Lung (tissue), 11 donors: ENCODE measurements at regions not wholly inside any gene's neighbourhood (a gene's known extent, or its start where the extent isn't known, plus 50 kb on each side); places are given as distances from the start of the nearest gene placed in this dataset.
"Not testable (repeated sequence)": the region's sequence is repeated elsewhere in the genome, so short reads cannot be mapped to it uniquely, and the experiment has no call there.

Source experiments
- ATAC-seq: fragments of 200-7000 bp; cut with Tn5 transposase; one replicate; pipeline ENCODE4 v1.9.1; 2020; ENCODE audit warnings: moderate number of reproducible peaks; ENCODE audit not compliant: insufficient read depth, low FRiP score
- DNase-seq, 3 donors: peaks; one replicate each; pipeline ENCODE4 v3.0.0-alpha.2; 2013 to 2017
- H3K27ac ChIP-seq, 2 donors: one replicate each; pipeline ENCODE4 v1.5.1; 2013; ENCODE audit warnings: mild to moderate bottlenecking in 2 of 2, moderate library complexity in 2 of 2, control low read depth in 1 of 2, inconsistent platforms in 1 of 2, low read depth in 1 of 2, low read length in 1 of 2
- H3K27me3 ChIP-seq, 3 donors: one replicate each; pipeline ENCODE4 v1.5.1; 2013; ENCODE audit warnings: low read length in 2 of 3; ENCODE audit not compliant: control insufficient read depth in 3 of 3, insufficient read depth in 3 of 3
- H3K36me3 ChIP-seq, 4 donors: one replicate each; pipeline ENCODE4 v1.5.1; 2013; ENCODE audit warnings: low read length in 4 of 4, mild to moderate bottlenecking in 1 of 4, moderate library complexity in 1 of 4; ENCODE audit not compliant: control insufficient read depth in 4 of 4, insufficient read depth in 4 of 4
- H3K4me1 ChIP-seq, 5 donors: one replicate each; pipeline ENCODE4 v1.5.1; 2013; ENCODE audit warnings: low read length in 5 of 5, mild to moderate bottlenecking in 2 of 5, moderate library complexity in 1 of 5; ENCODE audit not compliant: control insufficient read depth in 5 of 5, insufficient read depth in 5 of 5
- H3K4me3 ChIP-seq: one replicate; pipeline ENCODE4 v1.5.1; 2013; ENCODE audit warnings: mild to moderate bottlenecking, control low read depth, moderate library complexity
- H3K9ac ChIP-seq, 2 donors: one replicate each; pipeline ENCODE4 v1.5.1; 2013; ENCODE audit warnings: low read length in 2 of 2, control low read depth in 1 of 2; ENCODE audit not compliant: insufficient read depth in 1 of 2
- H3K9me3 ChIP-seq, 4 donors: one replicate each; pipeline ENCODE4 v1.5.1; 2013; ENCODE audit warnings: low read length in 3 of 4, mild to moderate bottlenecking in 1 of 4, moderate library complexity in 1 of 4; ENCODE audit not compliant: control insufficient read depth in 4 of 4, insufficient read depth in 3 of 4
- CTCF ChIP-seq: IDR thresholded peaks from 2 replicates; pipeline ENCODE4 v1.5.1; 2012; ENCODE audit warnings: mild to moderate bottlenecking; ENCODE audit errors: control extremely low read depth, extremely low read depth
- WGBS, 2 donors: extraction: QIAGEN DNeasy Blood & Tissue Kit; methylation state at CpG; one replicate each; pipeline ENCODE4 v1.1.7; 2013; 5-methylcytosine and 5-hydroxymethylcytosine counted together
- donor health status: control.
- donor health status: control.
- donor health status: Bipolar disorder and iron deficiency.
- donor health status: healthy.
- donor health status: DM: yes; HTN: yes; CAD: no.

GRCh38 chr3:25184641-25185250 is 243.3 kb upstream of the RARB start:
- peaks cover 0 to 15% (median 0%) of the 10 kb centered on the region in 5 donors for H3K4me1 ChIP-seq
- no peaks in the 10 kb centered on the region for H3K27me3 ChIP-seq
- H3K9me3 ChIP-seq, result peaks cover 0 to 1% (median 0%) of the 10 kb centered on the region in 4 donors
- no peaks in the 10 kb centered on the region for H3K36me3 ChIP-seq
- no peak overlapping the region for H3K27ac ChIP-seq
- ATAC-seq (no peak), DNase-seq (peak; percentile 16 to 64 (median 61))
- no peak overlapping the region for H3K4me3 ChIP-seq
- WGBS, 2 donors, result 89 to 90% methylated on average over 4 of the region's 4 CpGs
- no peak overlapping the region for H3K9ac ChIP-seq
- TF ChIP-seq CTCF, result no peak

- Histone ChIP-seq H3K4me3 (no peak overlapping the region), H3K9me3 (no peaks in the 10 kb centered on the region), H3K27me3 (no peaks in the 10 kb centered on the region), H3K27ac (no peak overlapping the region), H3K36me3 (no peaks in the 10 kb centered on the region), H3K9ac (no peak overlapping the region), H3K4me1 (no peaks in the 10 kb centered on the region)
- TF ChIP-seq CTCF, result no peak
- WGBS, 2 donors, result 72 to 87% methylated on average over 5 of the region's 5 CpGs
- ATAC-seq, result no peak
- no peak for DNase-seq
Measured at GRCh38 chr3:25191673-25192072, 236.4 kb upstream of the RARB start.

GRCh38 chr3:25199567-25199966 is 228.5 kb upstream of the RARB start:
- not testable (repeated sequence) for H3K9me3 ChIP-seq, H3K36me3 ChIP-seq, H3K4me3 ChIP-seq, DNase-seq, H3K9ac ChIP-seq, H3K27ac ChIP-seq, H3K27me3 ChIP-seq, H3K4me1 ChIP-seq, ATAC-seq
- WGBS, 2 donors, result 87% methylated on average over 5 of the region's 5 CpGs

- no peak overlapping the region for H3K9ac ChIP-seq
- H3K4me3 ChIP-seq, result no peak overlapping the region
- peaks cover 0 to 12% (median 0%) of the 10 kb centered on the region in 5 donors for H3K4me1 ChIP-seq
- H3K9me3 ChIP-seq, result no peaks in the 10 kb centered on the region
- no peaks in the 10 kb centered on the region for H3K27me3 ChIP-seq
- no peak for ATAC-seq
- DNase-seq, result peak in 1 of 3 donors; percentile 19
- no peak overlapping the region for H3K27ac ChIP-seq
- no peaks in the 10 kb centered on the region for H3K36me3 ChIP-seq
- 81 to 86% methylated on average over 7 of the region's 7 CpGs for WGBS, 2 donors
- TF ChIP-seq CTCF, result no peak
Measured at GRCh38 chr3:25212736-25213135, 215.3 kb upstream of the RARB start.
